BJ (cell line): ENCODE measurements at regions not wholly inside any gene's neighbourhood (a gene's known extent, or its start where the extent isn't known, plus 50 kb on each side); places are given as distances from the start of the nearest gene placed in this dataset.

Experiments
- CTCF ChIA-PET: fragments of 350-600 bp; formaldehyde crosslinking; extraction: SDS; loops from one replicate; lab custom pipeline; 2021; ENCODE audit warnings: antibody characterized with exemption, inconsistent platforms; lab: Yijun Ruan, JAX
- POLR2A ChIA-PET: fragments of 300-600 bp; sonication (Branson Sonifier 250); formaldehyde crosslinking; extraction: SDS; loops from one replicate; lab custom pipeline; 2021; ENCODE audit warnings: antibody characterized with exemption; lab: Charles Lee
- DNase-seq: peaks from one replicate; pipeline ENCODE4 v3.0.0-alpha.2; 2011; ENCODE audit warnings: low read depth
- H3K27me3 ChIP-seq: 2 replicates; pipeline ENCODE4 v1.6.0; 2011; ENCODE audit warnings: low read length; ENCODE audit not compliant: control insufficient read depth, insufficient read depth
- H3K36me3 ChIP-seq: 2 replicates; pipeline ENCODE4 v1.5.1; 2011; ENCODE audit warnings: low read length; ENCODE audit not compliant: control insufficient read depth, insufficient read depth
- H3K4me3 ChIP-seq: 2 replicates; pipeline ENCODE4 v1.5.1; 2011; ENCODE audit warnings: low read depth, mild to moderate bottlenecking, control low read depth, low read length
- CTCF ChIP-seq: IDR thresholded peaks from 2 replicates; pipeline ENCODE4 v1.5.1; 2011; ENCODE audit warnings: low read depth, mild to moderate bottlenecking, control low read depth, inconsistent platforms, low read length, moderate library complexity; ENCODE audit not compliant: insufficient read depth

GRCh38 chr5:136886608-136887007, 521.3 kb upstream of the TRPC7 start:
- ChIA-PET POLR2A (no interaction called here), CTCF (no interaction called here)
- DNase-seq = no peak
- Histone ChIP-seq H3K36me3 (no peaks in the 10 kb centered on the region), H3K27me3 (peaks cover 4% of the 10 kb centered on the region), H3K4me3 (no peak overlapping the region)
- TF ChIP-seq CTCF = no peak

GRCh38 chr5:136864960-136865359, 499.6 kb upstream of the TRPC7 start:
- TF ChIP-seq CTCF = no peak
- no peaks in the 10 kb centered on the region for H3K27me3 ChIP-seq
- no peak overlapping the region for H3K4me3 ChIP-seq
- DNase-seq = no peak
- ChIA-PET POLR2A (no interaction called here), CTCF (interaction anchor here (1.0 to 1.8 kb wide), 3 partner anchors 14 to 866 kb away, joined by 3 to 7 read pairs (median 3); no protein-coding TSS in a partner anchor)
- H3K36me3 ChIP-seq = no peaks in the 10 kb centered on the region

GRCh38 chr5:136856648-136857047, 491.3 kb upstream of the TRPC7 start:
- Histone ChIP-seq H3K27me3 (no peaks in the 10 kb centered on the region; the same call in 1 of the 2 replicates), H3K4me3 (no peak overlapping the region), H3K36me3 (no peaks in the 10 kb centered on the region)
- TF ChIP-seq CTCF = no peak
- CTCF ChIA-PET = no interaction called here
- POLR2A ChIA-PET = no interaction called here
- DNase-seq = no peak

GRCh38 chr5:136853971-136854370, 488.6 kb upstream of the TRPC7 start:
- no peak overlapping the region for H3K4me3 ChIP-seq
- H3K36me3 ChIP-seq = no peaks in the 10 kb centered on the region
- no peak for DNase-seq
- CTCF ChIA-PET = no interaction called here
- POLR2A ChIA-PET = no interaction called here
- TF ChIP-seq CTCF = no peak
- H3K27me3 ChIP-seq = no peaks in the 10 kb centered on the region; the same call in 1 of the 2 replicates

- no peak for DNase-seq
- Histone ChIP-seq H3K36me3 (no peaks in the 10 kb centered on the region), H3K27me3 (peaks cover 2% of the 10 kb centered on the region), H3K4me3 (no peak overlapping the region)
- CTCF ChIA-PET = no interaction called here
- POLR2A ChIA-PET = no interaction called here
- TF ChIP-seq CTCF = no peak
Observed at GRCh38 chr5:136840601-136841000, 475.3 kb upstream of the TRPC7 start.
